Activated CD8-positive, alpha-beta memory T cell treated with anti-CD3 and anti-CD28 coated beads, Interleukin-2, amount 50 U/mL, for 4 hours (primary cell): ENCODE measurements at regions not wholly inside any gene's neighbourhood (a gene's known extent, or its start where the extent isn't known, plus 50 kb on each side); places are given as distances from the start of the nearest gene placed in this dataset.

Source experiments
- DNase-seq: peaks from one replicate; pipeline ENCODE4 v3.0.0-alpha.2; 2020

GRCh38 chr14:36083317-36083716 lies 93.2 kb downstream of the PTCSC3 start:
- DNase-seq = no peak

GRCh38 chr14:36078080-36078479 lies 98.4 kb downstream of the PTCSC3 start:
- DNase-seq = no peak

GRCh38 chr14:36076197-36076596 lies 100.3 kb downstream of the PTCSC3 start:
- DNase-seq = no peak

GRCh38 chr14:36075203-36075602 lies 101.3 kb downstream of the PTCSC3 start:
- no peak for DNase-seq

- DNase-seq = no peak
These were observed 105.8 kb downstream of the PTCSC3 start for GRCh38 chr14:36070720-36071043.

GRCh38 chr14:36070031-36070719 lies 106.3 kb downstream of the PTCSC3 start:
- DNase-seq = no peak

- no peak for DNase-seq
These were observed 107.0 kb downstream of the PTCSC3 start for GRCh38 chr14:36069535-36069900.

- no peak for DNase-seq
These were observed 107.6 kb downstream of the PTCSC3 start for GRCh38 chr14:36068777-36069534.

- DNase-seq = no peak
These were observed 108.9 kb downstream of the PTCSC3 start for GRCh38 chr14:36067428-36068187.

GRCh38 chr14:36066636-36067035 lies 109.9 kb downstream of the PTCSC3 start:
- DNase-seq = no peak

- no peak for DNase-seq
These were observed 110.7 kb downstream of the PTCSC3 start for GRCh38 chr14:36065831-36066230.

GRCh38 chr14:36059531-36059930 lies 117.0 kb downstream of the PTCSC3 start:
- no peak for DNase-seq

- DNase-seq = no peak
These were observed 118.9 kb downstream of the PTCSC3 start for GRCh38 chr14:36057452-36058116.

GRCh38 chr14:36056845-36057244 lies 119.7 kb downstream of the PTCSC3 start:
- no peak for DNase-seq

GRCh38 chr14:36055681-36056225 lies 120.8 kb downstream of the PTCSC3 start:
- DNase-seq = no peak

GRCh38 chr14:36055052-36055378 lies 121.5 kb downstream of the PTCSC3 start:
- DNase-seq = no peak

- no peak for DNase-seq
These were observed 122.0 kb downstream of the PTCSC3 start for GRCh38 chr14:36054353-36055051.

GRCh38 chr14:36052681-36053080 lies 123.8 kb downstream of the PTCSC3 start:
- no peak for DNase-seq

- no peak for DNase-seq
These were observed 124.5 kb downstream of the PTCSC3 start for GRCh38 chr14:36052063-36052462.

- DNase-seq = no peak
These were observed 127.9 kb downstream of the PTCSC3 start for GRCh38 chr14:36048667-36049066.

- DNase-seq = no peak
These were observed 128.6 kb downstream of the PTCSC3 start for GRCh38 chr14:36047912-36048311.

- no peak for DNase-seq
These were observed 140.8 kb downstream of the PTCSC3 start for GRCh38 chr14:36035675-36036074.

GRCh38 chr14:36028665-36029064 lies 147.9 kb downstream of the PTCSC3 start:
- no peak for DNase-seq
